NCI-H187 treated with DMSO at 0.1 percent for 48 hours (cell line): ENCODE measurements at regions not wholly inside any gene's neighbourhood (a gene's known extent, or its start where the extent isn't known, plus 50 kb on each side); places are given as distances from the start of the nearest gene placed in this dataset.
A peak's percentile ranks its signal among the peaks of the same experiment; 100 is the strongest.

ENCODE experiments used
- DNase-seq: peaks from one replicate; lab custom pipeline; 2025; lab: John Stamatoyannopoulos, UW

- no peak for DNase-seq
Observed at GRCh38 chr18:76126327-76126726, 368.7 kb downstream of the ZNF516 start.

- DNase-seq: peak; percentile 34
Observed at GRCh38 chr18:76121011-76121410, 374.0 kb downstream of the ZNF516 start.

GRCh38 chr18:76115580-76115979 is 379.5 kb downstream of the ZNF516 start:
- DNase-seq: no peak

- no peak for DNase-seq
Observed at GRCh38 chr18:76113101-76113500, 381.9 kb downstream of the ZNF516 start.

GRCh38 chr18:76102626-76103025 is 392.4 kb downstream of the ZNF516 start:
- DNase-seq: no peak

- DNase-seq: no peak
Observed at GRCh38 chr18:76102156-76102555, 392.9 kb downstream of the ZNF516 start.

- no peak for DNase-seq
Observed at GRCh38 chr18:76099931-76100457, 395.0 kb downstream of the ZNF516 start.

GRCh38 chr18:76098674-76099411 is 396.2 kb downstream of the ZNF516 start:
- DNase-seq: no peak

GRCh38 chr18:76081536-76081935 is 413.5 kb downstream of the ZNF516 start:
- no peak for DNase-seq

- no peak for DNase-seq
Observed at GRCh38 chr18:76080430-76080829, 414.6 kb downstream of the ZNF516 start.

- DNase-seq: no peak
Observed at GRCh38 chr18:76075777-76076176, 419.3 kb downstream of the ZNF516 start.

GRCh38 chr18:76064998-76065397 is 430.0 kb downstream of the ZNF516 start:
- DNase-seq: no peak

GRCh38 chr18:76058146-76058545 is 436.9 kb downstream of the ZNF516 start:
- DNase-seq: no peak

- DNase-seq: no peak
Observed at GRCh38 chr18:76057386-76057785, 437.7 kb downstream of the ZNF516 start.

GRCh38 chr18:76056471-76057110 is 438.5 kb downstream of the ZNF516 start:
- no peak for DNase-seq

- no peak for DNase-seq
Observed at GRCh38 chr18:76055578-76055977, 439.5 kb downstream of the ZNF516 start.

GRCh38 chr18:76055025-76055424 is 440.0 kb downstream of the ZNF516 start:
- DNase-seq: no peak

- no peak for DNase-seq
Observed at GRCh38 chr18:76054156-76054555, 440.9 kb downstream of the ZNF516 start.

- DNase-seq: no peak
Observed at GRCh38 chr18:76053551-76053950, 441.5 kb downstream of the ZNF516 start.

GRCh38 chr18:76052227-76052595 is 442.8 kb downstream of the ZNF516 start:
- DNase-seq: no peak

- DNase-seq: no peak
Observed at GRCh38 chr18:76051396-76052226, 443.4 kb downstream of the ZNF516 start.

- DNase-seq: no peak
Observed at GRCh38 chr18:76046221-76046620, 448.8 kb downstream of the ZNF516 start.

- DNase-seq: no peak
Observed at GRCh38 chr18:76042511-76042910, 452.5 kb downstream of the ZNF516 start.
